HCT116 (cell line): ENCODE measurements at regions not wholly inside any gene's neighbourhood (a gene's known extent, or its start where the extent isn't known, plus 50 kb on each side); places are given as distances from the start of the nearest gene placed in this dataset.

Experiments
- ATAC-seq: fragments of 200-7000 bp; cut with Tn5 transposase; 2 replicates; pipeline ENCODE4 v1.9.1; 2020; ENCODE audit warnings: mild to moderate bottlenecking, moderate library complexity
- BruUV-seq: library from RNA; stranded (reverse); fragments of 400-500 nt; replicated peaks from 2 replicates; lab custom pipeline; 2021; lab: Mats Ljungman, UMichigan
- CTCF ChIA-PET: fragments of 300-600 bp; sonication (Branson Sonifier 250); formaldehyde crosslinking; loops from one replicate; lab custom pipeline; 2021; ENCODE audit warnings: antibody characterized with exemption; lab: Charles Lee
- POLR2A ChIA-PET: fragments of 300-600, 350-600 bp; sonication (Branson Sonifier 250); formaldehyde crosslinking; loops from one replicate; lab custom pipeline; 2021; ENCODE audit warnings: antibody characterized with exemption; lab: Charles Lee
- RAD21 ChIA-PET, 2 experiments: fragments of 300-600 bp; sonication (Branson Sonifier 250); formaldehyde crosslinking; loops; one replicate each; lab custom pipeline; 2023; ENCODE audit warnings: low total read pairs in 2 of 2; ENCODE audit not compliant: uncharacterized antibody in 2 of 2, unreplicated experiment in 2 of 2, low non-redundant PET in 1 of 2; lab: Charles Lee
- DNase-seq: peaks from one replicate; pipeline ENCODE4 v3.0.0-alpha.2; 2010; ENCODE audit warnings: low read depth, low spot score
- H2AFZ ChIP-seq: fragments of 200-600 bp; shearing (Covaris generic), sonication (generic); 2 replicates; pipeline ENCODE4 v1.6.1; 2017; ENCODE audit warnings: low read depth, mixed run types, mixed read lengths, antibody characterized with exemption, low read length; ENCODE audit not compliant: poor library complexity, severe bottlenecking
- H3K27ac ChIP-seq: 2 replicates; pipeline ENCODE4 v1.5.1; 2012; ENCODE audit warnings: low read depth, low read length
- H3K27me3 ChIP-seq: fragments of 200-600 bp; sonication (generic); 2 replicates; pipeline ENCODE4 v1.6.1; 2016; ENCODE audit warnings: mixed run types, low read length, mixed read lengths; ENCODE audit not compliant: insufficient read depth
- H3K36me3 ChIP-seq, 2 experiments: fragments of 200-500 bp in 1 of 2; fragments of 200-600 bp in 1 of 2; sonication (Bioruptor generic) in 1 of 2; sonication (generic) in 1 of 2; 2 replicates each; pipeline versions ENCODE4 v1.5.1 to v1.6.1; 2014 to 2016; ENCODE audit warnings: low read length in 2 of 2, inconsistent platforms in 1 of 2, mixed read lengths in 1 of 2, mixed run types in 1 of 2; ENCODE audit not compliant: insufficient read depth in 2 of 2, control insufficient read depth in 1 of 2
- H3K4me1 ChIP-seq, 2 experiments: fragments of 200-600 bp in 1 of 2; sonication (generic) in 1 of 2; 2 replicates each; pipeline versions ENCODE4 v1.5.1 to v1.6.1; 2012 to 2017; ENCODE audit warnings: low read length in 2 of 2, inconsistent platforms in 1 of 2, mild to moderate bottlenecking in 1 of 2, mixed read lengths in 1 of 2, mixed run types in 1 of 2, moderate library complexity in 1 of 2; ENCODE audit not compliant: insufficient read depth in 2 of 2, control insufficient read depth in 1 of 2
- H3K4me2 ChIP-seq: fragments of 200-600 bp; sonication (generic); 2 replicates; pipeline ENCODE4 v1.6.1; 2017; ENCODE audit warnings: mixed run types, low read length, mixed read lengths
- H3K4me3 ChIP-seq, 2 experiments: fragments of 200-600 bp in 1 of 2; sonication (generic) in 1 of 2; replicated peaks in 1 of 2; 2 replicates each; pipeline ENCODE4 v1.5.1; 2011 to 2016; ENCODE audit warnings: low read length in 2 of 2, control low read depth in 1 of 2, low read depth in 1 of 2, mild to moderate bottlenecking in 1 of 2, mixed read lengths in 1 of 2, mixed run types in 1 of 2
- H3K79me2 ChIP-seq: fragments of 200-600 bp; sonication (generic); 2 replicates; pipeline ENCODE4 v1.6.1; 2017; ENCODE audit warnings: mild to moderate bottlenecking, mixed run types, low read length, moderate library complexity, mixed read lengths; ENCODE audit not compliant: insufficient read depth
- H3K9ac ChIP-seq: fragments of 200-600 bp; sonication (generic); 2 replicates; pipeline ENCODE4 v1.6.1; 2016; ENCODE audit warnings: low read length, mixed read lengths
- H3K9me2 ChIP-seq: fragments of 200-600 bp; sonication (generic), shearing (Covaris generic); 2 replicates; pipeline ENCODE4 v1.6.1; 2017; ENCODE audit warnings: mixed run types, mild to moderate bottlenecking, moderate library complexity; ENCODE audit not compliant: insufficient read depth
- H3K9me3 ChIP-seq, 2 experiments: fragments of 200-500 bp in 1 of 2; fragments of 200-600 bp in 1 of 2; sonication (Bioruptor generic) in 1 of 2; sonication (generic) in 1 of 2; 2 replicates each; pipeline ENCODE4 v1.6.1; 2014 to 2017; ENCODE audit warnings: low read length in 2 of 2, mixed read lengths in 2 of 2, inconsistent platforms in 1 of 2, low read depth in 1 of 2, mild to moderate bottlenecking in 1 of 2, mixed run types in 1 of 2, moderate library complexity in 1 of 2; ENCODE audit not compliant: control insufficient read depth in 1 of 2, insufficient read depth in 1 of 2
- H4K20me1 ChIP-seq: fragments of 200-600 bp; sonication (generic), shearing (Covaris generic); 2 replicates; pipeline ENCODE4 v1.6.1; 2017; ENCODE audit warnings: mixed run types, mild to moderate bottlenecking, moderate library complexity; ENCODE audit not compliant: insufficient read depth
- CBX3 ChIP-seq: IDR thresholded peaks from 2 replicates; pipeline ENCODE4 v1.6.1; 2012; ENCODE audit warnings: low read depth
- CTCF ChIP-seq, 3 experiments: fragments of 200-600 bp in 1 of 3; sonication (generic) in 1 of 3; IDR thresholded peaks in 2 of 3; conservative IDR thresholded peaks in 1 of 3; 2 replicates each; pipeline ENCODE4 v1.5.1; 2012 to 2017; ENCODE audit warnings: low read depth in 2 of 3, low read length in 2 of 3, antibody characterized with exemption in 1 of 3, borderline replicate concordance in 1 of 3, control low read depth in 1 of 3, mild to moderate bottlenecking in 1 of 3, mixed read lengths in 1 of 3, mixed run types in 1 of 3, moderate library complexity in 1 of 3; ENCODE audit not compliant: insufficient read depth in 1 of 3
- FOSL1 ChIP-seq: IDR thresholded peaks from 2 replicates; pipeline ENCODE4 v1.6.1; 2012; ENCODE audit warnings: low read depth
- MAX ChIP-seq: IDR thresholded peaks from 2 replicates; pipeline ENCODE4 v1.6.1; 2012
- SRF ChIP-seq: IDR thresholded peaks from 2 replicates; pipeline ENCODE4 v1.6.1; 2012; ENCODE audit warnings: low read depth
- TCF7L2 ChIP-seq: IDR thresholded peaks from 2 replicates; pipeline ENCODE4 v1.7.0; 2011; ENCODE audit warnings: borderline replicate concordance, inconsistent platforms; ENCODE audit not compliant: insufficient read depth, insufficient read length; ENCODE audit errors: extremely low read depth
- ZFX ChIP-seq: fragments of 450-650 bp; IDR thresholded peaks from 2 replicates; pipeline ENCODE4 v1.6.1; 2017
- intact Hi-C: fragments of 100-400 bp; cut with micrococcal nuclease; formaldehyde crosslinking; loops from 2 replicates; pipeline ENCODE4 v1.10.0; 2022
- TF ChIP-seq, protein P1 (sequence below): IDR thresholded peaks from 2 replicates; pipeline ENCODE4 v1.6.1; 2011; ENCODE audit warnings: mild to moderate bottlenecking, low read length, moderate library complexity; ENCODE audit not compliant: insufficient replicate concordance; ENCODE audit errors: extremely low read depth

GRCh38 chr1:82045221-82045620 lies 244.5 kb downstream of the ADGRL2 start:
- no peak overlapping the region for H2AFZ ChIP-seq
- DNase-seq, result no peak
- no peak for ATAC-seq
- no peak overlapping the region for H3K4me2 ChIP-seq
- H3K9ac ChIP-seq, result no peak overlapping the region
- H3K79me2 ChIP-seq, result no peaks in the 10 kb centered on the region
- H3K9me2 ChIP-seq, result no peaks in the 10 kb centered on the region
- ChIA-PET RAD21 (no interaction called here), CTCF (no interaction called here), POLR2A (no interaction called here)
- TF ChIP-seq MAX (no peak), TCF7L2 (no peak), CTCF (IDR thresholded peaks at IDR 0.05 in 2 of 3, conservative IDR thresholded peaks at IDR 0.05 in 1 of 3; ENCODE audit: borderline replicate concordance in 1 of 3, insufficient read depth in 1 of 3, low read depth in 2 of 3, low read length in 2 of 3) (no peak), CBX3 (no peak), ZFX (no peak), FOSL1 (no peak), SRF (no peak)
- TF ChIP-seq, protein P1, sequence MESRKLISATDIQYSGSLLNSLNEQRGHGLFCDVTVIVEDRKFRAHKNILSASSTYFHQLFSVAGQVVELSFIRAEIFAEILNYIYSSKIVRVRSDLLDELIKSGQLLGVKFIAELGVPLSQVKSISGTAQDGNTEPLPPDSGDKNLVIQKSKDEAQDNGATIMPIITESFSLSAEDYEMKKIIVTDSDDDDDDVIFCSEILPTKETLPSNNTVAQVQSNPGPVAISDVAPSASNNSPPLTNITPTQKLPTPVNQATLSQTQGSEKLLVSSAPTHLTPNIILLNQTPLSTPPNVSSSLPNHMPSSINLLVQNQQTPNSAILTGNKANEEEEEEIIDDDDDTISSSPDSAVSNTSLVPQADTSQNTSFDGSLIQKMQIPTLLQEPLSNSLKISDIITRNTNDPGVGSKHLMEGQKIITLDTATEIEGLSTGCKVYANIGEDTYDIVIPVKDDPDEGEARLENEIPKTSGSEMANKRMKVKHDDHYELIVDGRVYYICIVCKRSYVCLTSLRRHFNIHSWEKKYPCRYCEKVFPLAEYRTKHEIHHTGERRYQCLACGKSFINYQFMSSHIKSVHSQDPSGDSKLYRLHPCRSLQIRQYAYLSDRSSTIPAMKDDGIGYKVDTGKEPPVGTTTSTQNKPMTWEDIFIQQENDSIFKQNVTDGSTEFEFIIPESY, result no peak
- no peaks in the 10 kb centered on the region for H3K4me1 ChIP-seq
- no peaks in the 10 kb centered on the region for H3K27me3 ChIP-seq
- H3K9me3 ChIP-seq, result no peaks in the 10 kb centered on the region
- no TSS peak for BruUV-seq
- H3K27ac ChIP-seq, result no peak overlapping the region
- intact Hi-C loops, result no loop called here
- H4K20me1 ChIP-seq, result no peaks in the 10 kb centered on the region
- H3K36me3 ChIP-seq, result no peaks in the 10 kb centered on the region
- H3K4me3 ChIP-seq, result no peak overlapping the region
